Common myeloid progenitor, CD34-positive (primary cell): ENCODE measurements at regions not wholly inside any gene's neighbourhood (a gene's known extent, or its start where the extent isn't known, plus 50 kb on each side); places are given as distances from the start of the nearest gene placed in this dataset.

ENCODE experiments used
- CTCF ChIA-PET: fragments of 350-600 bp; sonication (Branson Sonifier 250); formaldehyde crosslinking; loops from one replicate; lab custom pipeline; 2021; ENCODE audit warnings: antibody characterized with exemption; lab: Charles Lee
- POLR2A ChIA-PET: fragments of 350-600 bp; sonication (Branson Sonifier 250); formaldehyde crosslinking; loops from one replicate; lab custom pipeline; 2021; ENCODE audit warnings: antibody characterized with exemption; lab: Charles Lee
- DNase-seq, 3 donors: peaks; one replicate each; pipeline versions ENCODE4 v3.0.0 to v3.0.0-alpha.2; 2013
- H3K27ac ChIP-seq, 2 experiments: 1 replicate in 1 of 2; 2 replicates in 1 of 2; pipeline ENCODE4 v1.7.0; 2013; ENCODE audit warnings: inconsistent platforms in 2 of 2, low read length in 2 of 2, mild to moderate bottlenecking in 2 of 2, low read depth in 1 of 2, moderate library complexity in 1 of 2; ENCODE audit not compliant: severe bottlenecking in 2 of 2, insufficient read depth in 1 of 2, poor library complexity in 1 of 2
- H3K27me3 ChIP-seq, 5 experiments: replicated peaks in 2 of 5; 1 replicate in 3 of 5; 2 replicates in 2 of 5; pipeline versions ENCODE4 v1.6.1 to v1.7.0; 2013; ENCODE audit warnings: low read length in 4 of 5, mild to moderate bottlenecking in 2 of 5, moderate library complexity in 2 of 5, inconsistent platforms in 1 of 5; ENCODE audit not compliant: insufficient read depth in 5 of 5, control insufficient read depth in 4 of 5
- H3K36me3 ChIP-seq, 4 experiments: 1 replicate in 2 of 4; 2 replicates in 2 of 4; pipeline versions ENCODE4 v1.6.1 to v1.7.0; 2013; ENCODE audit warnings: low read length in 3 of 4, control low read depth in 1 of 4, mild to moderate bottlenecking in 1 of 4; ENCODE audit not compliant: control insufficient read depth in 4 of 4, insufficient read depth in 4 of 4
- H3K4me1 ChIP-seq, 4 experiments: 1 replicate in 3 of 4; 2 replicates in 1 of 4; pipeline versions ENCODE4 v1.6.1 to v1.7.1; 2013; ENCODE audit warnings: low read length in 3 of 4, mild to moderate bottlenecking in 3 of 4, control low read depth in 1 of 4, inconsistent platforms in 1 of 4, moderate library complexity in 1 of 4; ENCODE audit not compliant: control insufficient read depth in 4 of 4, insufficient read depth in 4 of 4; ENCODE audit errors: control extremely low read depth in 1 of 4
- H3K4me3 ChIP-seq, 7 experiments: 1 replicate in 4 of 7; 2 replicates in 3 of 7; pipeline versions ENCODE4 v1.5.1 to v1.7.0; 2013; ENCODE audit warnings: mild to moderate bottlenecking in 7 of 7, low read length in 6 of 7, moderate library complexity in 6 of 7, inconsistent platforms in 2 of 7, low read depth in 2 of 7, control low read depth in 1 of 7; ENCODE audit not compliant: insufficient read depth in 4 of 7, control insufficient read depth in 1 of 7; ENCODE audit errors: extremely low read depth in 1 of 7
- H3K9me3 ChIP-seq, 5 experiments: 1 replicate in 4 of 5; 2 replicates in 1 of 5; pipeline versions ENCODE4 v1.6.1 to v1.7.1; 2013; ENCODE audit warnings: low read length in 4 of 5, mild to moderate bottlenecking in 2 of 5, inconsistent platforms in 1 of 5, low read depth in 1 of 5, moderate library complexity in 1 of 5; ENCODE audit not compliant: control insufficient read depth in 4 of 5, insufficient read depth in 2 of 5; ENCODE audit errors: control extremely low read depth in 1 of 5
- WGBS: methylation state at CpG from one replicate; pipeline ENCODE4 v1.1.5; 2013; ENCODE audit not compliant: insufficient coverage; 5-methylcytosine and 5-hydroxymethylcytosine counted together

DNA sequence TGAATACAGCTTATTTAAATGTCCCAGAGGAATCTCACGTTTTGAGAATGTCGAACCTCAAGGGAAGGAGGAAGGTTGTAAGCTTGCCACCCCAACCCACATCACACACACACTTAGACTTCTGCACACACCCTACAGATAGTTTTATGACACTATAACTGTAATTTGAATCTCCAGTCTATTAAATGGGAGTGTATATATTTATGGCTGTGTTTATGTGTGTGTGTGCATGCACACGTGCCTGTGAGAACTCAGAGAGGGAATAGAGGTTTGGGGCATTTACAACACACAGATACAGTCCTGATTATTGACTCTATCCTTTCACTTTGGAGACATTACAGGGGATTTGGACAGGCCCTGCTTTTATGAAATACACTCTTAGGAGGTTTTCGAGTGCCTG, 171.5 kb upstream of the MAF start:
- no peaks in the 10 kb centered on the region for H3K9me3 ChIP-seq
- 100% methylated on average over 2 of the region's 4 CpGs for WGBS
- H3K36me3 ChIP-seq, result no peaks in the 10 kb centered on the region
- peaks cover 4 to 43% (median 19%) of the 10 kb centered on the region in 4 experiments for H3K4me1 ChIP-seq
- no peak for DNase-seq
- CTCF ChIA-PET, result no interaction called here
- no peaks in the 10 kb centered on the region for H3K27me3 ChIP-seq
- POLR2A ChIA-PET, result no interaction called here
- no peak overlapping the region for H3K4me3 ChIP-seq
- H3K27ac ChIP-seq, result no peak overlapping the region

DNA sequence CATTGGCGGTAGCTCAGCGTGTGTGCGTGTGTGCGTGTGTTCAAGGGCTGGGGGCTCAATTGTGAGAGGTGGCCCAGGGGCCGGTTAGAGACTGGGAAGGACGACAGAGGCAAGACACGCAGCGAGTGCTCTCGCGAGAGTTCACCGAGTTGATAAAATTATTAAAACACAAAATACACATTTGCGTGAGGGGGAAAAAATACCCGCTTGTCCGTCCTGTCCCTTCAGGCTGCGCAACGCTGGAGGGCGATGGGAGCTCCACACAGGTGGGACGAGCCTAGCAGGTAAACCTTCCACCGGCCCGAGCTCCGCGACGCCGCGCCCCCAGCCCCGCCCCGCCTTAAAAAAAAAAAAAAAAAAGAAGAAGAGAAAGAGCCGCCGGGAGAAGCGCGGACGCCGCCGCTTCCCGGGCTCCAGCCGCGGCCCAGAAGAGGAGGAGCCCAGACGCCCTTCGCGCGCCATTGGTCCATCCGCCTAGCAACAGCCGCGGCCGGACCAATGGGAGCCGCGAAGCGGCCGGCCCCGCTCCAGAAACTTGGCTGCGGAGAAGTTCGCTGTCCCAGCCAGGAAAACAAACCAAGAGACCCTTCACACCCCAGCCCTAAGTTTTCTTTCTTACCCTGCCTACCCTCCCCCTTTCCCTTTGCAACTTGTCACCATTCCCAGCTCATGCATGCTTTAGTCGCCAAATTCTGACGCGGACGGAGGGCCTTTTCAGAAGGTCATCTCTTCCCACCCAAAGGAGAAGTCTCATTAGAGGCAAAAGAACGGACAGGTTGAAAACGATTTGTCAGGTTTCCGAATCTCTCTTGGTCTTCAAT, 169.9 kb upstream of the MAF start:
- ChIA-PET CTCF (interaction anchor here (1.1 kb wide), 1 partner anchor 186 kb away, joined by 3 read pairs; no protein-coding TSS in a partner anchor), POLR2A (interaction anchor here (0.6 kb wide), 1 partner anchor 92 kb away, joined by 4 read pairs; no protein-coding TSS in a partner anchor)
- Histone ChIP-seq H3K27me3 (no peaks in the 10 kb centered on the region), H3K4me1 (peaks cover 4 to 37% (median 18%) of the 10 kb centered on the region in 4 experiments), H3K27ac (peak overlapping the region; percentile 83 to 90), H3K4me3 (peak overlapping the region; percentile 47 to 94 (median 78)), H3K9me3 (no peaks in the 10 kb centered on the region), H3K36me3 (no peaks in the 10 kb centered on the region)
- DNase-seq, result peak; percentile 90 to 93 (median 93)
- 3% methylated on average over 12 of the region's 59 CpGs for whole genome bisulfite sequencing

DNA sequence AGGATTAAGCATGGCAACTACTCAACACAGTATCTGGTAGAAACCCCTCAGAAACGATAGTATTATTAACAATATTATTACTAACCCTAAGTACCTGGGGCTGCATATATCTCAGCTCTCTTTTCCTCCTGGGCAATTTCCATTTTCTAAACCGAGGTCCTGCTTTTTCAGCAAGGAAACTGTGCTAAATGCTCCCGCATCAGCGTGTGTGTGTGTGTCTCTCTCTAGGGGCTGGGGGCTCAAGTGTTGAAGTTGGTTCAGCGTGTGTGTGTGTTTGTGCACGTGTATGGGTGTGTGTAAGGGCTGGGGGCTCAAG, 169.3 kb upstream of the MAF start:
- Histone ChIP-seq H3K36me3 (no peaks in the 10 kb centered on the region), H3K4me1 (peaks cover 4 to 37% (median 18%) of the 10 kb centered on the region in 4 experiments), H3K9me3 (no peaks in the 10 kb centered on the region), H3K27ac (peak overlapping the region; percentile 83 to 90), H3K4me3 (peak overlapping the region; percentile 47 to 94 (median 78)), H3K27me3 (no peaks in the 10 kb centered on the region)
- ChIA-PET CTCF (interaction anchor here (1.0 to 1.1 kb wide), 2 partner anchors 187 to 324 kb away, joined by 3 read pairs; no protein-coding TSS in a partner anchor), POLR2A (interaction anchor here (0.6 kb wide), 2 partner anchors 92 to 1761 kb away, joined by 3 to 4 read pairs; no protein-coding TSS in a partner anchor)
- 5% methylated on average over 2 of the region's 6 CpGs for WGBS
- DNase-seq, result no peak

DNA sequence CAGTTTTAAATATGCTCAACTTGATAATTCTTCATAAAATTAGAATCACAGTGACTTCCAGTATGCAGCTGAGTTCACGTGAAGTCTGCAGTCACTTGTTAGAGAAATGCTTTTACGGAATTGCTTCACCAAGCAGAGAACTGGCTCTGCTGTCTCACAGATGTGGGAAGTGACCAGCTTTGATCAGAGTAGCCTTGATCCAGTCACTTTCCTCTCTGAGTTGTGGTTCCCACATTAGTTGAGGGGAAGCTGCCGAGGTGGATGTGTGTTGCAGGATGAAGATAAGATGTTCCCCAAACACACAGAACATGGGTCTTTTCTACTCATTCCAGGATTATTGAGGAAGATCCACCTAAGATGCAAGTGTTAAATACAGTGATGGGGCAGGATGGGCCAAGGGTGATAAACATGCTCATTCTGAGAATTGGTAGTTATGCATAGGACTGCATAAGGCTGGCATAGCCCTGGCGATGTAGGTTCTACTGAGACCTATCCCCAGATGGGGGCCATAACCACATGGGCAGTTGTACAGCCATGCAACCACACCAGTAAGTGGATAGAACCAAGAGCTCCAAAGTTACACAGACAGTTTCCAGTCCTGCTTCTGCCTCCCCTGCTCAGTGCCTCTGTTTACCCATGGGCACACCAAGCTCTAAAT, 168.9 kb upstream of the MAF start:
- peak overlapping the region in 1 of 2 experiments; percentile 90 for H3K27ac ChIP-seq
- POLR2A ChIA-PET, result interaction anchor here (0.6 kb wide), 2 partner anchors 93 to 1761 kb away, joined by 3 to 4 read pairs; no protein-coding TSS in a partner anchor
- peak in 2 of 3 donors; percentile 55 to 60 for DNase-seq
- 65% methylated on average over 3 of the region's 4 CpGs for WGBS
- H3K4me3 ChIP-seq, result peak overlapping the region in 3 of 7 experiments; percentile 78 to 94 (median 89)
- no peaks in the 10 kb centered on the region for H3K9me3 ChIP-seq
- peaks cover 4 to 37% (median 18%) of the 10 kb centered on the region in 4 experiments for H3K4me1 ChIP-seq
- H3K27me3 ChIP-seq, result no peaks in the 10 kb centered on the region
- H3K36me3 ChIP-seq, result no peaks in the 10 kb centered on the region
- CTCF ChIA-PET, result interaction anchor here (1.0 to 1.1 kb wide), 2 partner anchors 187 to 325 kb away, joined by 3 read pairs; no protein-coding TSS in a partner anchor

DNA sequence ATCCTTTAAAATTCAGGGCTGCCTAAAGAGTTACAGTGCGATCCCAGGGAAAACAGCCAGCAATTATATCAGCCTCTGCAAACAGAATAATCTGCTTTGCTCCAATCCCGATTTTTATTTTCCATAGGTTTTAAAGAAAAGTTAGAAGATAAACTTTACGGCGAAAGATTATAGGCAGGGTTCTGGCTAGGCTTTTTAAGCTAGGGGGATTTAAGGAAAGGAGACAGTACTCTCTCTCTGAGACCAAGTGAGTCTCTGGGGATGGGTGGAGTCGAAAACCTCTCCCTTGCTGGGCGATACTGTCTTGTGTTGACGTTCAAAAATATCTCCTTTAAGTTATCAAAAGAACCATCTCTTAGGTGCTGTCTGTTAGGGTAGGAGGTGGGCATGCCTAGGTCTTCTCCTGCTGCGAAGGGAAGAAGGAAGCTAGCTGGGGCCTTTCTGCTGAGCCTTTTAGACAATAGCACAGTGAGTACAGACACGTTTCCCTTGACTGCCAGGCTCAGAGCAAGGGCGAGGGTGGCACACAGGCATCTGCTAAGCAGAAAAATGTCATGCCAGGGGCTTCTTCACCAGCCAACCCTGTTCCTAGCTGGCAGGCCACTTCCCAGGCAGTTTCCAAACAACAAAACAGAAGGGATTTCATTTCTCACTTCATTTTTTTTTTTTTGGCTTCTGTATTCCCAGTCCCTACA, 167.9 kb upstream of the MAF start:
- no peaks in the 10 kb centered on the region for H3K9me3 ChIP-seq
- WGBS, result 61% methylated on average over 5 of the region's 10 CpGs
- ChIA-PET POLR2A (no interaction called here), CTCF (interaction anchor here (1.3 kb wide), 1 partner anchor 15 kb away, joined by 3 read pairs; no protein-coding TSS in a partner anchor)
- peak in 1 of 3 donors; percentile 15 for DNase-seq
- peak overlapping the region in 1 of 2 experiments; percentile 52 for H3K27ac ChIP-seq
- no peaks in the 10 kb centered on the region for H3K27me3 ChIP-seq
- H3K4me1 ChIP-seq, result peaks cover 4 to 37% (median 18%) of the 10 kb centered on the region in 4 experiments
- peak overlapping the region in 4 of 7 experiments; percentile 17 to 70 (median 45) for H3K4me3 ChIP-seq
- H3K36me3 ChIP-seq, result no peaks in the 10 kb centered on the region

DNA sequence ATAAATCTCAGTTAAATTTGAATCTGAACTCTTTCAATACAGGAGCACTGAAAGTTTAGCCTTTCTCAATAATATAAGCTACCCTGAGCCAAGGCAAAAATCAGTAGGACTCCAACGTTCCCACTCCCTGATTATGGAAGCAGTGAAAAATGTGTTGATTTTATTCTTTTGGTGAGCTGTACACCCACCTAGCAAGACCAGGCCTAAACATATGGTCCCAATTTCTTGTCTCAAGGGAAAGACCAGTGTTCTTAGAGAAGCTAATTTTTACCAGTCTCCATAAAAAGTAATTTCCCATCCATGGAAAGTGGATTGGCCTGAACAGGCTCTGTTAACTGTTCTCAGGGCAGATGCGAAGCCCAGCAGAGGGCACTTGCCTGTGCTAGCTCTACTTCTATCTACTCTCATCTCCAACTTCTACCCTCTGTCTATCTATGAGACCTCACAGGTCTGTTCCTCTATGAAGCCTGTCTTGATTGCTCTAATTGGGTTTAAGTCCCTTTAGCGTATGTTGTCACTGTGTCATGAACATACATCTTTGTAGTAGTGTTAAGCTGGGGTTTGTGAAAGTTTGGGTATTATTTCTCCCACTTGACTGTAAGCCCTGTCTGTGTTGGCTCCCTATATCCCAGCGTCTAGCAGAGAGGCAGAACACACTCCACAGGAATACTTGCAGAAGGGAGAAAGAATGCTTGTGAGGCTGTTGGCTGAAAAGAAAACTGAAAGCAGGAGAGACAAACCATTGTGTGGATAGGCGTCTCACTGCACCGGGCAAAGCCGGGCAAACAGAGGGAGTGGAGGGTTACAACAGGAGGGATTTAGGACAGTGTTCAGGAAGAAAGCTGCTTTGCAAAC, 167.1 kb upstream of the MAF start:
- H3K4me1 ChIP-seq, result peaks cover 4 to 37% (median 18%) of the 10 kb centered on the region in 4 experiments
- peak in 2 of 3 donors; percentile 31 to 32 for DNase-seq
- no peaks in the 10 kb centered on the region for H3K36me3 ChIP-seq
- H3K27ac ChIP-seq, result peak overlapping the region in 1 of 2 experiments; percentile 52
- WGBS, result 19% methylated on average over 3 of the region's 7 CpGs
- ChIA-PET CTCF (interaction anchor here (0.8 to 1.3 kb wide), 3 partner anchors 14 to 317 kb away, joined by 3 read pairs; no protein-coding TSS in a partner anchor), POLR2A (interaction anchor here (0.8 kb wide), 1 partner anchor 13 kb away, joined by 3 read pairs; no protein-coding TSS in a partner anchor)
- H3K27me3 ChIP-seq, result no peaks in the 10 kb centered on the region
- no peaks in the 10 kb centered on the region for H3K9me3 ChIP-seq
- H3K4me3 ChIP-seq, result peak overlapping the region in 4 of 7 experiments; percentile 17 to 70 (median 45)
